HG03521 (cell line): ENCODE measurements at regions not wholly inside any gene's neighbourhood (a gene's known extent, or its start where the extent isn't known, plus 50 kb on each side); places are given as distances from the start of the nearest gene placed in this dataset.

Experiments
- ATAC-seq: cut with Tn5 transposase; IDR thresholded peaks from one replicate; pipeline ENCODE4 v1.9.1; 2021; ENCODE audit warnings: mild to moderate bottlenecking, moderate library complexity; ENCODE audit not compliant: unreplicated experiment

- no peak for ATAC-seq
Observed at GRCh38 chr3:187971629-187972028, 182.3 kb upstream of the LPP start.

GRCh38 chr3:187972454-187972853 lies 181.5 kb upstream of the LPP start:
- ATAC-seq: no peak

- ATAC-seq: no peak
Observed at GRCh38 chr3:187973977-187974870, 179.7 kb upstream of the LPP start.

GRCh38 chr3:187974871-187975271 lies 179.1 kb upstream of the LPP start:
- no peak for ATAC-seq

GRCh38 chr3:187975561-187976364 lies 178.2 kb upstream of the LPP start:
- no peak for ATAC-seq

GRCh38 chr3:187976365-187976900 lies 177.5 kb upstream of the LPP start:
- no peak for ATAC-seq

- no peak for ATAC-seq
Observed at GRCh38 chr3:187977659-187978058, 176.3 kb upstream of the LPP start.

GRCh38 chr3:187978433-187979011 lies 175.4 kb upstream of the LPP start:
- ATAC-seq: no peak

- no peak for ATAC-seq
Observed at GRCh38 chr3:187979564-187979963, 174.4 kb upstream of the LPP start.

- ATAC-seq: no peak
Observed at GRCh38 chr3:187980861-187981260, 173.1 kb upstream of the LPP start.

GRCh38 chr3:187982142-187982541 lies 171.8 kb upstream of the LPP start:
- ATAC-seq: no peak

GRCh38 chr3:187983484-187984124 lies 170.4 kb upstream of the LPP start:
- no peak for ATAC-seq

- no peak for ATAC-seq
Observed at GRCh38 chr3:187985647-187986046, 168.3 kb upstream of the LPP start.

GRCh38 chr3:187986514-187986934 lies 167.4 kb upstream of the LPP start:
- no peak for ATAC-seq

- no peak for ATAC-seq
Observed at GRCh38 chr3:187987187-187987586, 166.8 kb upstream of the LPP start.

GRCh38 chr3:187987924-187988323 lies 166.0 kb upstream of the LPP start:
- ATAC-seq: no peak

- ATAC-seq: no peak
Observed at GRCh38 chr3:187989575-187990153, 164.3 kb upstream of the LPP start.

GRCh38 chr3:187992609-187993008 lies 161.3 kb upstream of the LPP start:
- no peak for ATAC-seq

- ATAC-seq: no peak
Observed at GRCh38 chr3:187994221-187995042, 159.5 kb upstream of the LPP start.

- no peak for ATAC-seq
Observed at GRCh38 chr3:187995043-187995400, 158.9 kb upstream of the LPP start.
